Inflammatory macrophage treated with lipopolysaccharide for 1 hour (primary cell): ENCODE measurements at regions not wholly inside any gene's neighbourhood (a gene's known extent, or its start where the extent isn't known, plus 50 kb on each side); places are given as distances from the start of the nearest gene placed in this dataset.
"Not testable (repeated sequence)": the region's sequence is repeated elsewhere in the genome, so short reads cannot be mapped to it uniquely, and the experiment has no call there.

Source experiments
- DNase-seq, 2 donors: peaks; one replicate each; pipeline ENCODE4 v3.0.0-alpha.2; 2020 to 2022

- no peak for DNase-seq
These were observed 79.4 kb upstream of the SRD5A2 start for GRCh38 chr2:31660165-31660564.

- DNase-seq: peak in 1 of 2 donors; percentile 1
These were observed 73.5 kb upstream of the SRD5A2 start for GRCh38 chr2:31654241-31654640.

- no peak for DNase-seq
These were observed 71.0 kb upstream of the SRD5A2 start for GRCh38 chr2:31651736-31652135.

- DNase-seq: no peak
These were observed 70.5 kb upstream of the SRD5A2 start for GRCh38 chr2:31651267-31651666.

GRCh38 chr2:31644551-31644950, 63.8 kb upstream of the SRD5A2 start:
- no peak for DNase-seq

GRCh38 chr2:31642707-31643106, 62.0 kb upstream of the SRD5A2 start:
- DNase-seq: no peak

GRCh38 chr2:31632201-31632600, 51.5 kb upstream of the SRD5A2 start:
- not testable (repeated sequence) for DNase-seq
